ENCODE measurements at regions not wholly inside any gene's neighbourhood (a gene's known extent, or its start where the extent isn't known, plus 50 kb on each side); places are given as distances from the start of the nearest gene placed in this dataset.
"Not testable (repeated sequence)": the region's sequence is repeated elsewhere in the genome, so short reads cannot be mapped to it uniquely, and the experiment has no call there.

GRCh38 chr3:145709779-145710178 is 451.2 kb downstream of the PLOD2 start:
- DNase-seq (ENCODE audit: low read depth in 4 of 4, low spot score in 2 of 4): not testable (repeated sequence)

GRCh38 chr3:145716519-145716918 is 444.5 kb downstream of the PLOD2 start:
- no peak for DNase-seq (ENCODE audit: low read depth in 4 of 4, low spot score in 2 of 4)

GRCh38 chr3:145719114-145719513 is 441.9 kb downstream of the PLOD2 start:
- DNase-seq (ENCODE audit: low read depth in 4 of 4, low spot score in 2 of 4): no peak

GRCh38 chr3:145721273-145721805 is 439.6 kb downstream of the PLOD2 start:
- no peak for DNase-seq (ENCODE audit: low read depth in 4 of 4, low spot score in 2 of 4)

GRCh38 chr3:145721815-145722214 is 439.2 kb downstream of the PLOD2 start:
- no peak for DNase-seq (ENCODE audit: low read depth in 4 of 4, low spot score in 2 of 4)

- DNase-seq (ENCODE audit: low read depth in 4 of 4, low spot score in 2 of 4): no peak
Measured at GRCh38 chr3:145727476-145727875, 433.5 kb downstream of the PLOD2 start.

GRCh38 chr3:145735631-145736030 is 425.4 kb downstream of the PLOD2 start:
- DNase-seq (ENCODE audit: low read depth in 4 of 4, low spot score in 2 of 4): no peak

- DNase-seq (ENCODE audit: low read depth in 4 of 4, low spot score in 2 of 4): no peak
Measured at GRCh38 chr3:145737952-145738351, 423.0 kb downstream of the PLOD2 start.

- DNase-seq (ENCODE audit: low read depth in 4 of 4, low spot score in 2 of 4): no peak
Measured at GRCh38 chr3:145739926-145740325, 421.1 kb downstream of the PLOD2 start.

GRCh38 chr3:145750657-145751056 is 410.3 kb downstream of the PLOD2 start:
- no peak for DNase-seq (ENCODE audit: low read depth in 4 of 4, low spot score in 2 of 4)

GRCh38 chr3:145752576-145752975 is 408.4 kb downstream of the PLOD2 start:
- no peak for DNase-seq (ENCODE audit: low read depth in 4 of 4, low spot score in 2 of 4)

GRCh38 chr3:145754605-145755289 is 406.2 kb downstream of the PLOD2 start:
- DNase-seq (ENCODE audit: low read depth in 4 of 4, low spot score in 2 of 4): peak in 3 of 4 donors; percentile 2 to 36 (median 20)

- DNase-seq (ENCODE audit: low read depth in 4 of 4, low spot score in 2 of 4): no peak
Measured at GRCh38 chr3:145760036-145760435, 400.9 kb downstream of the PLOD2 start.

GRCh38 chr3:145767909-145768308 is 393.1 kb downstream of the PLOD2 start:
- DNase-seq (ENCODE audit: low read depth in 4 of 4, low spot score in 2 of 4): peak in 1 of 4 donors; percentile 2

GRCh38 chr3:145776782-145777408 is 384.1 kb downstream of the PLOD2 start:
- peak in 1 of 4 donors; percentile 28 for DNase-seq (ENCODE audit: low read depth in 4 of 4, low spot score in 2 of 4)

- DNase-seq (ENCODE audit: low read depth in 4 of 4, low spot score in 2 of 4): no peak
Measured at GRCh38 chr3:145780301-145780700, 380.7 kb downstream of the PLOD2 start.

GRCh38 chr3:145785668-145786067 is 375.3 kb downstream of the PLOD2 start:
- no peak for DNase-seq (ENCODE audit: low read depth in 4 of 4, low spot score in 2 of 4)

GRCh38 chr3:145798007-145798406 is 363.0 kb downstream of the PLOD2 start:
- no peak for DNase-seq (ENCODE audit: low read depth in 4 of 4, low spot score in 2 of 4)

- peak in 1 of 4 donors; percentile 12 for DNase-seq (ENCODE audit: low read depth in 4 of 4, low spot score in 2 of 4)
Measured at GRCh38 chr3:145798696-145799537, 362.1 kb downstream of the PLOD2 start.

GRCh38 chr3:145801696-145802095 is 359.3 kb downstream of the PLOD2 start:
- DNase-seq (ENCODE audit: low read depth in 4 of 4, low spot score in 2 of 4): no peak

GRCh38 chr3:145807990-145808389 is 353.0 kb downstream of the PLOD2 start:
- peak; percentile 13 to 39 (median 28) for DNase-seq (ENCODE audit: low read depth in 4 of 4, low spot score in 2 of 4)
